Activated CD8-positive, alpha-beta T cell treated with anti-CD3 and anti-CD28 coated beads for 36 hours (primary cell): ENCODE measurements at regions not wholly inside any gene's neighbourhood (a gene's known extent, or its start where the extent isn't known, plus 50 kb on each side); places are given as distances from the start of the nearest gene placed in this dataset.

Experiments
- ATAC-seq: fragments of 200-7000 bp; cut with Tn5 transposase; one replicate; pipeline ENCODE4 v1.10.0; 2021; ENCODE audit warnings: mild to moderate bottlenecking, moderate library complexity
- CTCF ChIA-PET: fragments of 350-600 bp; sonication (Branson Sonifier 250); formaldehyde crosslinking; loops from one replicate; lab custom pipeline; 2021; ENCODE audit warnings: antibody characterized with exemption; lab: Charles Lee
- POLR2A ChIA-PET: fragments of 350-600 bp; sonication (Branson Sonifier 250); formaldehyde crosslinking; loops from one replicate; lab custom pipeline; 2021; ENCODE audit warnings: antibody characterized with exemption; lab: Charles Lee
- DNase-seq: peaks from one replicate; pipeline ENCODE4 v3.0.0-alpha.2; 2020
- H3K27ac Mint-ChIP-seq: one replicate; pipeline ENCODE4 v1.8.0; 2021; ENCODE audit warnings: mild to moderate bottlenecking, mixed read lengths
- H3K27me3 Mint-ChIP-seq: one replicate; pipeline ENCODE4 v1.8.0; 2021; ENCODE audit warnings: mixed read lengths
- H3K36me3 Mint-ChIP-seq: one replicate; pipeline ENCODE4 v1.8.0; 2021; ENCODE audit warnings: low read depth, mixed read lengths
- H3K4me1 Mint-ChIP-seq: one replicate; pipeline ENCODE4 v1.8.0; 2021; ENCODE audit warnings: low read depth, mixed read lengths
- H3K4me3 Mint-ChIP-seq: one replicate; pipeline ENCODE4 v1.8.0; 2021; ENCODE audit warnings: mild to moderate bottlenecking, moderate library complexity, mixed read lengths
- H3K9me3 Mint-ChIP-seq: one replicate; pipeline ENCODE4 v1.8.0; 2021; ENCODE audit warnings: mixed read lengths
- CTCF ChIP-seq: fragments of 200-600 bp; IDR thresholded peaks from one replicate; pipeline ENCODE4 v1.8.0; 2022; ENCODE audit warnings: antibody characterized with exemption, mild to moderate bottlenecking
- intact Hi-C: fragments of 100-400 bp; cut with micrococcal nuclease; formaldehyde crosslinking; loops from one replicate; pipeline ENCODE4 v1.10.0; 2022

GRCh38 chr9:82519332-82519731 lies 530.8 kb downstream of the SPATA31D1 start:
- Mint-ChIP-seq H3K27me3 (peaks cover 1% of the 10 kb centered on the region), H3K36me3 (no peaks in the 10 kb centered on the region), H3K27ac (no peak overlapping the region), H3K4me1 (no peaks in the 10 kb centered on the region), H3K4me3 (no peak overlapping the region), H3K9me3 (no peaks in the 10 kb centered on the region)
- DNase-seq: no peak
- ChIA-PET POLR2A (no interaction called here), CTCF (no interaction called here)
- intact Hi-C loops: no loop called here
- no peak for TF ChIP-seq CTCF
- ATAC-seq: no peak

- DNase-seq (no peak), ATAC-seq (no peak)
- Mint-ChIP-seq H3K4me1 (no peaks in the 10 kb centered on the region), H3K36me3 (no peaks in the 10 kb centered on the region), H3K27me3 (no peaks in the 10 kb centered on the region), H3K9me3 (peaks cover 15% of the 10 kb centered on the region), H3K27ac (no peak overlapping the region), H3K4me3 (no peak overlapping the region)
- TF ChIP-seq CTCF: no peak
- intact Hi-C loops: no loop called here
- ChIA-PET CTCF (no interaction called here), POLR2A (no interaction called here)
These were observed 535.8 kb downstream of the SPATA31D1 start for GRCh38 chr9:82524407-82524806.

GRCh38 chr9:82526577-82526976 lies 536.4 kb downstream of the RASEF start:
- H3K9me3 Mint-ChIP-seq: peaks cover 15% of the 10 kb centered on the region
- no peaks in the 10 kb centered on the region for H3K4me1 Mint-ChIP-seq
- H3K4me3 Mint-ChIP-seq: no peak overlapping the region
- no peaks in the 10 kb centered on the region for H3K27me3 Mint-ChIP-seq
- H3K36me3 Mint-ChIP-seq: no peaks in the 10 kb centered on the region
- H3K27ac Mint-ChIP-seq: no peak overlapping the region
- ATAC-seq (no peak), DNase-seq (no peak)
- TF ChIP-seq CTCF: no peak
- ChIA-PET CTCF (no interaction called here), POLR2A (no interaction called here)
- intact Hi-C loops: no loop called here

GRCh38 chr9:82531795-82532194 lies 531.1 kb downstream of the RASEF start:
- no peaks in the 10 kb centered on the region for H3K27me3 Mint-ChIP-seq
- intact Hi-C loops: no loop called here
- ChIA-PET CTCF (interaction anchor here (1.6 kb wide), 1 partner anchor 22 kb away, joined by 4 read pairs; no protein-coding TSS in a partner anchor), POLR2A (no interaction called here)
- TF ChIP-seq CTCF: no peak
- ATAC-seq (no peak), DNase-seq (no peak)
- no peaks in the 10 kb centered on the region for H3K4me1 Mint-ChIP-seq
- H3K9me3 Mint-ChIP-seq: peaks cover 12% of the 10 kb centered on the region
- H3K36me3 Mint-ChIP-seq: no peaks in the 10 kb centered on the region
- no peak overlapping the region for H3K27ac Mint-ChIP-seq
- H3K4me3 Mint-ChIP-seq: no peak overlapping the region

DNA sequence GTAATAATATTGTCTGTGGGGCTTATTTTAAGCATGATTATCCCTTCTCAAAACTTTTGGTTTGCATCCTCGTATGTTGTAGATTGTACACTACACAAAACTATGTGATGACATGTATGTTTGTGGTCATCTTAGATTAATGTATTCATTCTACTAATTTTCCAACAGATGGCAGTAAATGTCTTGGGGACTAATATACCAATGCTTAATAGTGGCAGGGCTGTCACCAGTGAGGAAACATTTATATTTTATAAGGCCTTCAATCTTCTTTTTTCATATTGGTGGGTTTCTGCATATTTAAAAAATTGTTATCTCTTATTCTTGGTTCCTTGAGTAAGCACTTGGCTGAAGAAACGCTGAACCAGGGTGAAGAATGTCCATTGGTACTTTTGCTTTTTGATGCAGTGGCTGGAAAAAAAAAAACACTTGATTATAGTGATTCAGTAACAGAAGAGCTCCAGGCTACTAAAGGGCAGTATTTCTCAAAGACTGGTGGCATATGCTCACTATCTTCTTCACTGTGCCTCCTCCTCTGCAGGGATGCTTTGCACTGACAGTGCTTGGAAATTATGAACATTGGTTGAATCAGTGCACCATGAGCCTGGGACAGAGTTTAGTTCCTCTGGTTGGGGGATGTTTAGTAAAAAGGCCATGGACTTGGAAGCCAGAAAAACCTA lies 530.3 kb downstream of the RASEF start:
- CTCF ChIA-PET: interaction anchor here (1.6 kb wide), 1 partner anchor 21 kb away, joined by 4 read pairs; no protein-coding TSS in a partner anchor
- no peak for ATAC-seq
- Mint-ChIP-seq H3K9me3 (peaks cover 7% of the 10 kb centered on the region), H3K36me3 (no peaks in the 10 kb centered on the region), H3K4me3 (no peak overlapping the region), H3K4me1 (no peaks in the 10 kb centered on the region), H3K27ac (no peak overlapping the region), H3K27me3 (no peaks in the 10 kb centered on the region)
- intact Hi-C loops: no loop called here
- POLR2A ChIA-PET: no interaction called here
- no peak for TF ChIP-seq CTCF
- no peak for DNase-seq
